PC-9 (cell line): ENCODE measurements at regions not wholly inside any gene's neighbourhood (a gene's known extent, or its start where the extent isn't known, plus 50 kb on each side); places are given as distances from the start of the nearest gene placed in this dataset.

ENCODE experiments used
- BruUV-seq: library from RNA; stranded (reverse); fragments of 400-500 nt; replicated peaks from 2 replicates; lab custom pipeline; 2021; lab: Mats Ljungman, UMichigan
- CTCF ChIA-PET: fragments of 300-600 bp; sonication (Branson Sonifier 250); formaldehyde crosslinking; loops from one replicate; lab custom pipeline; 2022; ENCODE audit warnings: antibody characterized with exemption; lab: Charles Lee
- POLR2A ChIA-PET: fragments of 300-600 bp; sonication (Branson Sonifier 250); formaldehyde crosslinking; loops from one replicate; lab custom pipeline; 2022; ENCODE audit warnings: antibody characterized with exemption; ENCODE audit not compliant: unreplicated experiment; lab: Charles Lee
- DNase-seq, 2 experiments: peaks; one replicate each; pipeline versions ENCODE4 v3.0.0 to v3.0.0-alpha.2; 2015 to 2022; ENCODE audit warnings: mixed read lengths in 1 of 2
- H2AFZ ChIP-seq: fragments of 200-600 bp; sonication (generic); 2 replicates; pipeline ENCODE4 v1.8.1; 2017; ENCODE audit warnings: antibody characterized with exemption
- H3F3A ChIP-seq: fragments of 200-600 bp; sonication (generic); 2 replicates; pipeline ENCODE4 v1.8.1; 2017; ENCODE audit warnings: antibody characterized with exemption, mild to moderate bottlenecking, low read depth; ENCODE audit not compliant: insufficient read depth
- H3K27ac ChIP-seq: fragments of 200-600 bp; sonication (generic); 2 replicates; pipeline ENCODE4 v1.6.1; 2016; ENCODE audit warnings: mixed run types
- H3K27me3 ChIP-seq: fragments of 200-600 bp; sonication (generic); 2 replicates; pipeline ENCODE4 v1.6.1; 2016; ENCODE audit warnings: low read depth, mixed run types; ENCODE audit not compliant: insufficient read depth
- H3K36me3 ChIP-seq: fragments of 200-600 bp; sonication (generic); 2 replicates; pipeline ENCODE4 v1.6.1; 2016; ENCODE audit warnings: low read depth, mixed run types
- H3K4me1 ChIP-seq: fragments of 200-600 bp; sonication (generic); replicated peaks from 2 replicates; pipeline ENCODE4 v1.6.1; 2016; ENCODE audit warnings: mixed run types; ENCODE audit not compliant: insufficient read depth
- H3K4me2 ChIP-seq: fragments of 200-600 bp; sonication (generic); 2 replicates; pipeline ENCODE4 v1.6.1; 2017; ENCODE audit warnings: mixed run types
- H3K4me3 ChIP-seq: fragments of 200-600 bp; sonication (generic); 2 replicates; pipeline ENCODE4 v1.6.1; 2016; ENCODE audit warnings: mixed run types
- H3K79me2 ChIP-seq: fragments of 200-600 bp; sonication (generic); 2 replicates; pipeline ENCODE4 v1.6.1; 2017; ENCODE audit warnings: low read depth, mixed run types
- H3K9me2 ChIP-seq: fragments of 200-600 bp; sonication (generic); 2 replicates; pipeline ENCODE4 v1.8.1; 2017; ENCODE audit warnings: mild to moderate bottlenecking; ENCODE audit not compliant: insufficient read depth
- H3K9me3 ChIP-seq: fragments of 200-600 bp; sonication (generic); 2 replicates; pipeline ENCODE4 v1.8.1; 2016; ENCODE audit warnings: low read depth; ENCODE audit not compliant: insufficient read depth
- H4K20me1 ChIP-seq: fragments of 200-600 bp; sonication (generic); 2 replicates; pipeline ENCODE4 v1.8.1; 2017; ENCODE audit not compliant: insufficient read depth
- EZH2 ChIP-seq: fragments of 200-600 bp; sonication (generic); IDR thresholded peaks from 2 replicates; pipeline ENCODE4 v1.8.0; 2017; ENCODE audit warnings: antibody characterized with exemption, low read depth
- intact Hi-C: fragments of 100-400 bp; cut with micrococcal nuclease; formaldehyde crosslinking; loops from one replicate; pipeline ENCODE4 v1.10.0; 2022; ENCODE audit not compliant: unreplicated experiment
- TF ChIP-seq, protein P1 (sequence below): fragments of 200-600 bp; sonication (generic); conservative IDR thresholded peaks from 2 replicates; pipeline ENCODE4 v1.6.1; 2017; ENCODE audit warnings: mixed run types, antibody characterized with exemption, mild to moderate bottlenecking, moderate library complexity

DNA sequence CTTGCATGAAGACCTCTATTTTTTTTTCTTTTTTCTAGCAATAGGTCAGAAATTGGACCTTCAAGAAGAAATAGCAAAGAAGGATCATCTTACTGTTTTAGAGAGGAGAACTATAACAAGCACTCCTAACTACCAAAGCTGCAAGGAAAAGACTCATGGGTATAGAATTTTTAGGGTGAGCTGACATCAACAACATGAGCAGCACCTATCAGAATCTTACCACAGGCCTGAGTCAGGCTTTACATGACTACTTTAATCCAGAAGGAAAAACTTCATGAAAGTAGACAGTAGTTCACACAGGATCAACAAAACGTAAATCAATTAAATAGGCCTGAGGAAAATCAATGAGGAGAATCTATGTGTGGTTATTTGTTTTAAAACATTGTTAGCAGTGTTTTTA is 130.5 kb downstream of the FAM76B start:
- Histone ChIP-seq H3K27me3 (no peaks in the 10 kb centered on the region), H3K79me2 (no peaks in the 10 kb centered on the region), H3K4me1 (no peaks in the 10 kb centered on the region), H3K27ac (no peak overlapping the region), H2AFZ (no peak overlapping the region), H3K9me2 (no peaks in the 10 kb centered on the region), H4K20me1 (no peaks in the 10 kb centered on the region), H3F3A (no peaks in the 10 kb centered on the region), H3K4me3 (no peak overlapping the region), H3K9me3 (no peaks in the 10 kb centered on the region), H3K4me2 (no peak overlapping the region), H3K36me3 (no peaks in the 10 kb centered on the region)
- CTCF ChIA-PET: no interaction called here
- TF ChIP-seq, protein P1, sequence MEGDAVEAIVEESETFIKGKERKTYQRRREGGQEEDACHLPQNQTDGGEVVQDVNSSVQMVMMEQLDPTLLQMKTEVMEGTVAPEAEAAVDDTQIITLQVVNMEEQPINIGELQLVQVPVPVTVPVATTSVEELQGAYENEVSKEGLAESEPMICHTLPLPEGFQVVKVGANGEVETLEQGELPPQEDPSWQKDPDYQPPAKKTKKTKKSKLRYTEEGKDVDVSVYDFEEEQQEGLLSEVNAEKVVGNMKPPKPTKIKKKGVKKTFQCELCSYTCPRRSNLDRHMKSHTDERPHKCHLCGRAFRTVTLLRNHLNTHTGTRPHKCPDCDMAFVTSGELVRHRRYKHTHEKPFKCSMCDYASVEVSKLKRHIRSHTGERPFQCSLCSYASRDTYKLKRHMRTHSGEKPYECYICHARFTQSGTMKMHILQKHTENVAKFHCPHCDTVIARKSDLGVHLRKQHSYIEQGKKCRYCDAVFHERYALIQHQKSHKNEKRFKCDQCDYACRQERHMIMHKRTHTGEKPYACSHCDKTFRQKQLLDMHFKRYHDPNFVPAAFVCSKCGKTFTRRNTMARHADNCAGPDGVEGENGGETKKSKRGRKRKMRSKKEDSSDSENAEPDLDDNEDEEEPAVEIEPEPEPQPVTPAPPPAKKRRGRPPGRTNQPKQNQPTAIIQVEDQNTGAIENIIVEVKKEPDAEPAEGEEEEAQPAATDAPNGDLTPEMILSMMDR: no peak
- no peak for TF ChIP-seq EZH2
- DNase-seq: no peak
- no TSS peak for BruUV-seq
- POLR2A ChIA-PET: no interaction called here
- intact Hi-C loops: no loop called here

DNA sequence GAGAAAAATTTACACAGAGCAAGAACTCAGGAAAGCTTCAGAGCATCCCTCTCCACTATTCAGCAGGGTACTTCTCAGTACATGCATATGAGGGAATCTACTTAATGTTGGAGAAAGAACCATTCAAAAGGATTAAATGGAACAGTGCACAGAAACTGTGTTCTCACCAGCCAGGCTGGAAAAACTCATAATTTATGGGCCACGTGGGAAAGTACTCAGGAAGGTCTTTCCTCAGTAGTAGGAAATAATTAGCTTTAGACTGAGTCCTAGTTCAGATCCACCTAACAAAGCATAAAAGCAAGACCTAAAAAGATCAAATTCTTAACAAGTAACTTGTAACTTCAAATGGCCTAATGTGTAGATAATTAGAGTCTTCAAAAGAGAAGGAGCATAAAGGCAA is 134.0 kb downstream of the FAM76B start:
- no peaks in the 10 kb centered on the region for H4K20me1 ChIP-seq
- no peak for DNase-seq

DNA sequence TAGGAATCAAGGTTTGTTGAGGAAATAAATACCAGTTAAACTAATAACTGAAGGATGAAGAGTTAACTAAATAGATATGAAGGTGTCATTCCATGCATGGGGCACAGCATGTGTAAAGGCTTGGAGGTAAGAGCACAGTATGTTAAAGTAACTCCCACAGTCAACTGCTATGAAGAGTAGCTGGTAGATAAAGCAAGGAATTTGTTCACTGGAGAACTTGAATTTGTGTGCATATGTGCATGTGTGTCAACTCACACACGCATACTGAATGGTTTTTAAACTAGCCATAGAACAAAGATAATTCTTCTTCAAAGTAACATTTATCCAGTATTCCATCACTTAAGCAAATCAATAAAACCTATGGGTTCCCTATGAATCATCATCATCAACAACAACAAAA is 135.9 kb downstream of the FAM76B start:
- intact Hi-C loops: no loop called here
- 0 out of 2 replicates have a peak, but pooled peaks cover 4% of the 10 kb centered on the region for H3K27me3 ChIP-seq
- H3K4me2 ChIP-seq: no peak overlapping the region
- no peak overlapping the region for H3K27ac ChIP-seq
- no peak overlapping the region for H2AFZ ChIP-seq
- H4K20me1 ChIP-seq: no peaks in the 10 kb centered on the region
- no peaks in the 10 kb centered on the region for H3K36me3 ChIP-seq
- no peaks in the 10 kb centered on the region for H3F3A ChIP-seq
- DNase-seq: no peak
- ChIA-PET CTCF (interaction anchor here (0.9 kb wide), 1 partner anchor 809 kb away, joined by 3 read pairs; no protein-coding TSS in a partner anchor), POLR2A (no interaction called here)
- H3K4me3 ChIP-seq: no peak overlapping the region
- no peaks in the 10 kb centered on the region for H3K79me2 ChIP-seq
- no peaks in the 10 kb centered on the region for H3K4me1 ChIP-seq
- no peaks in the 10 kb centered on the region for H3K9me2 ChIP-seq
- TF ChIP-seq EZH2: no peak
- TF ChIP-seq, protein P1: no peak
- no TSS peak for BruUV-seq
- no peaks in the 10 kb centered on the region for H3K9me3 ChIP-seq

More for the DNA sequence above, 134.0 kb downstream of the FAM76B start:
- CTCF ChIA-PET: no interaction called here
- H3K36me3 ChIP-seq: no peaks in the 10 kb centered on the region
- H3K27me3 ChIP-seq: 0 out of 2 replicates have a peak, but pooled peaks cover 4% of the 10 kb centered on the region
- H3K4me2 ChIP-seq: no peak overlapping the region
- H3F3A ChIP-seq: no peaks in the 10 kb centered on the region
- H3K9me2 ChIP-seq: no peaks in the 10 kb centered on the region
- no peaks in the 10 kb centered on the region for H3K9me3 ChIP-seq
- BruUV-seq: no TSS peak
- no peak overlapping the region for H2AFZ ChIP-seq
- H3K4me1 ChIP-seq: no peaks in the 10 kb centered on the region
- H3K27ac ChIP-seq: no peak overlapping the region
- H3K79me2 ChIP-seq: no peaks in the 10 kb centered on the region
- intact Hi-C loops: no loop called here
- no peak overlapping the region for H3K4me3 ChIP-seq
- POLR2A ChIA-PET: no interaction called here
- TF ChIP-seq, protein P1: no peak
- no peak for TF ChIP-seq EZH2
